GM10266 (cell line): ENCODE measurements at regions not wholly inside any gene's neighbourhood (a gene's known extent, or its start where the extent isn't known, plus 50 kb on each side); places are given as distances from the start of the nearest gene placed in this dataset.

Source experiments
- DNase-seq: peaks from one replicate; pipeline ENCODE4 v3.0.0; 2012; ENCODE audit errors: extremely low spot score
- CTCF ChIP-seq: IDR thresholded peaks from 2 replicates; pipeline ENCODE4 v1.5.1; 2012; ENCODE audit warnings: mild to moderate bottlenecking, low read depth; ENCODE audit not compliant: control insufficient read depth, insufficient read depth; ENCODE audit errors: missing control alignments

- no peak for DNase-seq
- no peak for TF ChIP-seq CTCF
Observed at GRCh38 chr18:45413180-45413836, 202.0 kb upstream of the SLC14A2 start.

- TF ChIP-seq CTCF: no peak
Observed at GRCh38 chr18:45415614-45416013, 199.7 kb upstream of the SLC14A2 start.

GRCh38 chr18:45416168-45416567 lies 199.1 kb upstream of the SLC14A2 start:
- no peak for TF ChIP-seq CTCF
- no peak for DNase-seq

More at GRCh38 chr18:45415614-45416013, 199.7 kb upstream of the SLC14A2 start:
- no peak for DNase-seq

GRCh38 chr18:45417392-45417791 lies 197.9 kb upstream of the SLC14A2 start:
- TF ChIP-seq CTCF: no peak
- DNase-seq: no peak

GRCh38 chr18:45423659-45424058 lies 191.6 kb upstream of the SLC14A2 start:
- DNase-seq: no peak

GRCh38 chr18:45430041-45430440 lies 185.2 kb upstream of the SLC14A2 start:
- DNase-seq: no peak
- no peak for TF ChIP-seq CTCF

More at GRCh38 chr18:45423659-45424058, 191.6 kb upstream of the SLC14A2 start:
- no peak for TF ChIP-seq CTCF

GRCh38 chr18:45435810-45436209 lies 179.5 kb upstream of the SLC14A2 start:
- DNase-seq: no peak
- no peak for TF ChIP-seq CTCF
